ENCODE measurements at regions not wholly inside any gene's neighbourhood (a gene's known extent, or its start where the extent isn't known, plus 50 kb on each side); places are given as distances from the start of the nearest gene placed in this dataset.

DNA sequence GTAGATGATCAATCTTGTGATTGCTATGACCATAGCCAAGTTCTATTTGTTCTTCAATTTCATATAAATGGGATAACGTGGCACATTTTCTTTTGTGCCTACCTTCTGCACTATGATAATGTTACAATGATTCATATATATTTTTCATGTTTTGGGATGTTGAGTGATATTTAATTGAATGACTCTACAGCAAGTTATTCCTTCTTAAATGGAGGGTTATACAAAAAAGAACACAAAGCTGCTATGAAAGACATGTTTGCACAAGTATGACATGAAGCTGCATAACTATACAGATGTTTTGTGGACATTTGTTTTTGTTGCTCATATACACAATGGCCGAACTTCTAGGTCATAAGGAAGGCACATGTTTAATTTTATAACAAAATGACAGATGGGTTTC is 356.2 kb downstream of the CBLN2 start:
- no peak overlapping the region for H3K27ac ChIP-seq
- TF ChIP-seq, protein P1, sequence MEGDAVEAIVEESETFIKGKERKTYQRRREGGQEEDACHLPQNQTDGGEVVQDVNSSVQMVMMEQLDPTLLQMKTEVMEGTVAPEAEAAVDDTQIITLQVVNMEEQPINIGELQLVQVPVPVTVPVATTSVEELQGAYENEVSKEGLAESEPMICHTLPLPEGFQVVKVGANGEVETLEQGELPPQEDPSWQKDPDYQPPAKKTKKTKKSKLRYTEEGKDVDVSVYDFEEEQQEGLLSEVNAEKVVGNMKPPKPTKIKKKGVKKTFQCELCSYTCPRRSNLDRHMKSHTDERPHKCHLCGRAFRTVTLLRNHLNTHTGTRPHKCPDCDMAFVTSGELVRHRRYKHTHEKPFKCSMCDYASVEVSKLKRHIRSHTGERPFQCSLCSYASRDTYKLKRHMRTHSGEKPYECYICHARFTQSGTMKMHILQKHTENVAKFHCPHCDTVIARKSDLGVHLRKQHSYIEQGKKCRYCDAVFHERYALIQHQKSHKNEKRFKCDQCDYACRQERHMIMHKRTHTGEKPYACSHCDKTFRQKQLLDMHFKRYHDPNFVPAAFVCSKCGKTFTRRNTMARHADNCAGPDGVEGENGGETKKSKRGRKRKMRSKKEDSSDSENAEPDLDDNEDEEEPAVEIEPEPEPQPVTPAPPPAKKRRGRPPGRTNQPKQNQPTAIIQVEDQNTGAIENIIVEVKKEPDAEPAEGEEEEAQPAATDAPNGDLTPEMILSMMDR (IDR thresholded peaks at IDR 0.05), result no peak

DNA sequence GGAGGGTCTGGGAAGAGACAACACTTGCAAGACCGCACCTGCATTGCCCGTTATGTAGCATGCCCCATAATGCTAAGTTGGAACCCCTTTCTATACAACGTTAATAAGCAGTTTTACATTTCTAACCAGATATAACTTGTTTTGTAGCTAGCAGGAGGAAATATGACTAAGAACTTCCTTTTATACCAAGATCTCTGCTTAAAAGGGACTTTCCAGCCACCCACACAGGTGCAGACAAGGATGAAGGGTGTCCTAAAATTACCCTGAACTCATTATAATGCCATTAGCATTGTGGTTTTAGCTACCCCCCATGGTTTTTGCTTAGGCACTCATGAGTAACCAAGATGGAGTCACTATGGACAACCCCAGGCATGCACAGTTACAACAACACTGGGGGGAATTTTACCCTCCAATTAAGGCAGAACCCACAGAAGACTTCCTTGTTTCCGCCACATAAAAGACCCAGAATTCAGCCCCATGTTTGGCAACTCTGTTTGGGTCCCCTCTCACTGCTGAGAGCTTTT is 362.8 kb downstream of the CBLN2 start:
- H3K27ac ChIP-seq, result no peak overlapping the region
- DNase-seq, result no peak
- no peaks in the 10 kb centered on the region for H3K4me1 ChIP-seq
- H3K9me3 ChIP-seq, result no peaks in the 10 kb centered on the region
- intact Hi-C loops (cut with DNase I; ENCODE audit: low total_unique reads), result no loop called here
- no peaks in the 10 kb centered on the region for H3K27me3 ChIP-seq
- H3K36me3 ChIP-seq, result no peaks in the 10 kb centered on the region
- no peak overlapping the region for H3K4me3 ChIP-seq
- TF ChIP-seq, protein P1 (IDR thresholded peaks at IDR 0.05), result no peak

More for the DNA sequence above, 356.2 kb downstream of the CBLN2 start:
- H3K4me1 ChIP-seq, result no peaks in the 10 kb centered on the region
- H3K27me3 ChIP-seq, result no peaks in the 10 kb centered on the region
- no peak for DNase-seq
- H3K4me3 ChIP-seq, result no peak overlapping the region
- intact Hi-C loops (cut with DNase I; ENCODE audit: low total_unique reads), result no loop called here
- H3K36me3 ChIP-seq, result no peaks in the 10 kb centered on the region
- no peaks in the 10 kb centered on the region for H3K9me3 ChIP-seq

DNA sequence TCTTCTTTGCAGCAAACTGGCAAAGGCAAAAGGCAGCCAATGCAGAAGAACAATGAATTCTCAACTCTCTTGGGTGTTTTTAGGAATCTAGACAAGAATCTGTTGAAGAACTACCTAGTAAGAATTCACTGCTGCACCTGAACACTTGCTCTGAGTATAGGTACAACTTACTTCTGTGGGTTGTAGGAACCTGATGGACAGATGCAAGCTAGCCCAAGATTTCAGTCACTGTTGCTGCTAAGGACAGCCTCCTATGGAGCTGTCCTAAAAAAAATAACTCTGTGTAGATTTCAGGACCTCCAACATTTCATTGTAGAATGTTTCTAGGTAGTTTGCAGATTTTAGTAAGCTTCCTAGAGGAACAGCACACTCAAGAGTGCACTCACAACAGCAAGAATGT is 363.5 kb downstream of the CBLN2 start:
- intact Hi-C loops (cut with DNase I; ENCODE audit: low total_unique reads), result no loop called here
- no peak overlapping the region for H3K27ac ChIP-seq
- no peaks in the 10 kb centered on the region for H3K9me3 ChIP-seq
- DNase-seq, result no peak
- no peaks in the 10 kb centered on the region for H3K4me1 ChIP-seq
- TF ChIP-seq, protein P1 (IDR thresholded peaks at IDR 0.05), result no peak
- no peak overlapping the region for H3K4me3 ChIP-seq
- H3K27me3 ChIP-seq, result no peaks in the 10 kb centered on the region
- no peaks in the 10 kb centered on the region for H3K36me3 ChIP-seq

DNA sequence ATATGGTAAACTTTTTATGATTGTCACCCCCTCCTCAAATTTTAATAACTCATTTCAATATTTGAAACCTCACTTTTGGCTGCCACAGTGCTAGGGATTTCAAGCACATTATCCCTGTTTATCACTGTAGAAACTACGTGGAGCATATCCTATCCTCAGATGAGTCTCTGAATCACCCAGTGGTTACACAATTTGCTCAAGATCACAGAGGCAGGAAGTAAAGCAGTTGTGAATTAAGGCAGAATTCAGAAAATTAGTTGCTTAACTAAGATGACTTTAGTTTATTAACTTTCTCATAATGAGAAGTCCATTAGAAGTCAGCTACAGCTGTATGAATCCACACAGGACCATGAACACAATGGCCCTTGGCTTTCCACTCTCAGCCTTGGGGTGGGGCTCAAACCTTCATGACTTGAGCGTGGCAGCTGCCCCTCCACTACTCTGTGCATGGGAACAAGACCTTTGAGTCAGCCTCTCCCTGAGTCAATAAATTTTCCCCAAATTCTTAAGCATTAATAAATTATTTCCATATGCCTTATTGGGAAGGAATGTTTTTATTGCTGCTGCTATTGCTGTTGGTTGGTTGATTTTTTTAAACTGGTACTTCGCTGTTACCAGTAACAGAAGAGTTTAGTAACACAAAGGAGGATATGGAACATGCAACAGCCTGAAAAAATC is 369.0 kb downstream of the CBLN2 start:
- TF ChIP-seq, protein P1 (IDR thresholded peaks at IDR 0.05), result no peak
- Histone ChIP-seq H3K27me3 (no peaks in the 10 kb centered on the region), H3K9me3 (no peaks in the 10 kb centered on the region), H3K4me1 (no peaks in the 10 kb centered on the region), H3K27ac (no peak overlapping the region), H3K36me3 (no peaks in the 10 kb centered on the region), H3K4me3 (no peak overlapping the region)
- intact Hi-C loops (cut with DNase I; ENCODE audit: low total_unique reads), result no loop called here
- DNase-seq, result no peak

DNA sequence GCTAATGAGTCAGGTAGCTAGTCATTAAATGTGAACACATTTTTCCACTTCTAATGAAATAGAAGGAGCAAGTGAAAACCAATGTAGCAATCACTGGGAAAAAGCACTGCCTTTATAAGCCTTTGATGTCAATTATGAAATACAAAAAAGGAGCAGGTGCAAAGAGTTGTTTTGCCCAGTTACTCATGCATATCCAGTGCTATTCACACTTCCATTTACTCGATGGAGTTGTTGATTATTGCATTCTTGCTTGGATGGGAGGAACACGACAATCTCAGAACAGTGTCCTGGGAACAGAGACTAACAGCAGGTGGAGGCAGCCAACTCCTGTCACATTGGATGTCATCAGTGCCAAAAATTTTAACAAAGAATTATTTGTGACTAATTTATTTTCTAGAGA is 372.5 kb downstream of the CBLN2 start:
- Histone ChIP-seq H3K27ac (no peak overlapping the region), H3K36me3 (no peaks in the 10 kb centered on the region), H3K27me3 (no peaks in the 10 kb centered on the region), H3K4me3 (no peak overlapping the region), H3K9me3 (no peaks in the 10 kb centered on the region), H3K4me1 (no peaks in the 10 kb centered on the region)
- intact Hi-C loops (cut with DNase I; ENCODE audit: low total_unique reads), result no loop called here
- DNase-seq, result no peak
- TF ChIP-seq, protein P1 (IDR thresholded peaks at IDR 0.05), result no peak

Measured in tibial artery (tissue), 4 donors.